ENCODE measurements at regions not wholly inside any gene's neighbourhood (a gene's known extent, or its start where the extent isn't known, plus 50 kb on each side); places are given as distances from the start of the nearest gene placed in this dataset.

DNA sequence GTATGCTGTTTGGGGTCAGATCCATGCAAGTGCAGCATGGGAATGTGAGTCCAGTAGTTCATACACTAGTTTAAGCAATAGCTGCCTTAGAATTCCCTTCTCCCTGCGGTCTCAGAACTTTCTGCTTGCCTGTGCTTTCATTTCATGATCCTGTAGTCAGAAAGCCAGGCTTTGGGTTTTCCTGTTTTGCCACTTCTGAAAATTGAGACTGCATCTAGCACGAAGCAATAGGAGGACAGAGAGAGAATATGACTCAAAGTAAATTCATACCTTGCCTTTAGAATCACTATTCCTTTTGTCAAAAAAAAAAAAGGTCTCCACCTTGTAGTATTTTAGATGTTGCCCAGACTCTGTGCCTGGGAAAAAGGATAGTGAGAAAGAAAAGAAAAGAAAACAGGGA lies 161.2 kb upstream of the SNX7 start:
- TF ChIP-seq POLR2AphosphoS5 (IDR thresholded peaks at IDR 0.05) (no peak), EZH2 (IDR thresholded peaks at IDR 0.05; ENCODE audit: borderline replicate concordance, insufficient read depth, low read length, poor library complexity, severe bottlenecking) (no peak), TAF1 (IDR thresholded peaks at IDR 0.05; ENCODE audit: low read depth) (no peak)
- TF ChIP-seq, protein P1, sequence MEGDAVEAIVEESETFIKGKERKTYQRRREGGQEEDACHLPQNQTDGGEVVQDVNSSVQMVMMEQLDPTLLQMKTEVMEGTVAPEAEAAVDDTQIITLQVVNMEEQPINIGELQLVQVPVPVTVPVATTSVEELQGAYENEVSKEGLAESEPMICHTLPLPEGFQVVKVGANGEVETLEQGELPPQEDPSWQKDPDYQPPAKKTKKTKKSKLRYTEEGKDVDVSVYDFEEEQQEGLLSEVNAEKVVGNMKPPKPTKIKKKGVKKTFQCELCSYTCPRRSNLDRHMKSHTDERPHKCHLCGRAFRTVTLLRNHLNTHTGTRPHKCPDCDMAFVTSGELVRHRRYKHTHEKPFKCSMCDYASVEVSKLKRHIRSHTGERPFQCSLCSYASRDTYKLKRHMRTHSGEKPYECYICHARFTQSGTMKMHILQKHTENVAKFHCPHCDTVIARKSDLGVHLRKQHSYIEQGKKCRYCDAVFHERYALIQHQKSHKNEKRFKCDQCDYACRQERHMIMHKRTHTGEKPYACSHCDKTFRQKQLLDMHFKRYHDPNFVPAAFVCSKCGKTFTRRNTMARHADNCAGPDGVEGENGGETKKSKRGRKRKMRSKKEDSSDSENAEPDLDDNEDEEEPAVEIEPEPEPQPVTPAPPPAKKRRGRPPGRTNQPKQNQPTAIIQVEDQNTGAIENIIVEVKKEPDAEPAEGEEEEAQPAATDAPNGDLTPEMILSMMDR (IDR thresholded peaks at IDR 0.05; ENCODE audit: poor library complexity, severe bottlenecking): no peak
- TF ChIP-seq, protein P2, sequence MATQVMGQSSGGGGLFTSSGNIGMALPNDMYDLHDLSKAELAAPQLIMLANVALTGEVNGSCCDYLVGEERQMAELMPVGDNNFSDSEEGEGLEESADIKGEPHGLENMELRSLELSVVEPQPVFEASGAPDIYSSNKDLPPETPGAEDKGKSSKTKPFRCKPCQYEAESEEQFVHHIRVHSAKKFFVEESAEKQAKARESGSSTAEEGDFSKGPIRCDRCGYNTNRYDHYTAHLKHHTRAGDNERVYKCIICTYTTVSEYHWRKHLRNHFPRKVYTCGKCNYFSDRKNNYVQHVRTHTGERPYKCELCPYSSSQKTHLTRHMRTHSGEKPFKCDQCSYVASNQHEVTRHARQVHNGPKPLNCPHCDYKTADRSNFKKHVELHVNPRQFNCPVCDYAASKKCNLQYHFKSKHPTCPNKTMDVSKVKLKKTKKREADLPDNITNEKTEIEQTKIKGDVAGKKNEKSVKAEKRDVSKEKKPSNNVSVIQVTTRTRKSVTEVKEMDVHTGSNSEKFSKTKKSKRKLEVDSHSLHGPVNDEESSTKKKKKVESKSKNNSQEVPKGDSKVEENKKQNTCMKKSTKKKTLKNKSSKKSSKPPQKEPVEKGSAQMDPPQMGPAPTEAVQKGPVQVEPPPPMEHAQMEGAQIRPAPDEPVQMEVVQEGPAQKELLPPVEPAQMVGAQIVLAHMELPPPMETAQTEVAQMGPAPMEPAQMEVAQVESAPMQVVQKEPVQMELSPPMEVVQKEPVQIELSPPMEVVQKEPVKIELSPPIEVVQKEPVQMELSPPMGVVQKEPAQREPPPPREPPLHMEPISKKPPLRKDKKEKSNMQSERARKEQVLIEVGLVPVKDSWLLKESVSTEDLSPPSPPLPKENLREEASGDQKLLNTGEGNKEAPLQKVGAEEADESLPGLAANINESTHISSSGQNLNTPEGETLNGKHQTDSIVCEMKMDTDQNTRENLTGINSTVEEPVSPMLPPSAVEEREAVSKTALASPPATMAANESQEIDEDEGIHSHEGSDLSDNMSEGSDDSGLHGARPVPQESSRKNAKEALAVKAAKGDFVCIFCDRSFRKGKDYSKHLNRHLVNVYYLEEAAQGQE (IDR thresholded peaks at IDR 0.05; ENCODE audit: borderline replicate concordance): no peak
